Sigmoid colon (tissue), 4 donors: ENCODE measurements at regions not wholly inside any gene's neighbourhood (a gene's known extent, or its start where the extent isn't known, plus 50 kb on each side); places are given as distances from the start of the nearest gene placed in this dataset.

ENCODE experiments used
- EP300 ChIP-seq, 4 donors: sonication (generic); formaldehyde crosslinking; IDR thresholded peaks; one replicate each; pipeline ENCODE4 v1.6.1; 2017; ENCODE audit warnings: antibody characterized with exemption in 4 of 4
- POLR2A ChIP-seq, 2 donors: fragments of 450-650 bp; IDR thresholded peaks; one replicate each; pipeline ENCODE4 v1.6.1; 2016; ENCODE audit warnings: antibody characterized with exemption in 2 of 2, mild to moderate bottlenecking in 2 of 2, moderate library complexity in 2 of 2
- POLR2AphosphoS5 ChIP-seq, 4 donors: sonication (generic); formaldehyde crosslinking; IDR thresholded peaks; one replicate each; pipeline ENCODE4 v1.6.1; 2017; ENCODE audit warnings: antibody characterized with exemption in 4 of 4
- TF ChIP-seq, protein P1 (sequence below), 4 experiments: fragments of 450-650 bp in 3 of 4; fragments of 200-600 bp in 1 of 4; IDR thresholded peaks; one replicate each; pipeline ENCODE4 v1.5.1; 2016 to 2019; ENCODE audit warnings: antibody characterized with exemption in 4 of 4, mild to moderate bottlenecking in 3 of 4, moderate library complexity in 2 of 4

DNA sequence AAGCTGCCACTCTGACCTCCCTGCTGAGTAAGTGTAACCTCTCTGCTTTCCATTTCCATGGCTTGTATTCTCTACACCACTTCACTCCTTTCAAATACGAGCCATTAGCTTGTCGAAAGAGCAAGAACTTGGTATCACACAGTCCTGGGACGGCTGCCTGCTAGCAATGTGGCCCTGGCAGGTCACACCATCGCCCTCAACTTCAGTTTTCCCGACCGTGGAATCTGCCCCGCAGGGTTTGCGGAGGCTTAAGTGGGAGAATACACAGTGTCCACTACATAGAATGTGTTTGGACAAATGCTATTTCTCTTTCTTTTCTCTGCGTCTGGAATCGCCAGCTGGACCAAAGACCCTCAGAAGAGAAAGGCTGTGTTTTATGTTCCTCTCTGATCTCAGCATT is 78.6 kb upstream of the STOX2 start:
- TF ChIP-seq, protein P1, sequence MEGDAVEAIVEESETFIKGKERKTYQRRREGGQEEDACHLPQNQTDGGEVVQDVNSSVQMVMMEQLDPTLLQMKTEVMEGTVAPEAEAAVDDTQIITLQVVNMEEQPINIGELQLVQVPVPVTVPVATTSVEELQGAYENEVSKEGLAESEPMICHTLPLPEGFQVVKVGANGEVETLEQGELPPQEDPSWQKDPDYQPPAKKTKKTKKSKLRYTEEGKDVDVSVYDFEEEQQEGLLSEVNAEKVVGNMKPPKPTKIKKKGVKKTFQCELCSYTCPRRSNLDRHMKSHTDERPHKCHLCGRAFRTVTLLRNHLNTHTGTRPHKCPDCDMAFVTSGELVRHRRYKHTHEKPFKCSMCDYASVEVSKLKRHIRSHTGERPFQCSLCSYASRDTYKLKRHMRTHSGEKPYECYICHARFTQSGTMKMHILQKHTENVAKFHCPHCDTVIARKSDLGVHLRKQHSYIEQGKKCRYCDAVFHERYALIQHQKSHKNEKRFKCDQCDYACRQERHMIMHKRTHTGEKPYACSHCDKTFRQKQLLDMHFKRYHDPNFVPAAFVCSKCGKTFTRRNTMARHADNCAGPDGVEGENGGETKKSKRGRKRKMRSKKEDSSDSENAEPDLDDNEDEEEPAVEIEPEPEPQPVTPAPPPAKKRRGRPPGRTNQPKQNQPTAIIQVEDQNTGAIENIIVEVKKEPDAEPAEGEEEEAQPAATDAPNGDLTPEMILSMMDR (IDR thresholded peaks at IDR 0.05): no peak
- TF ChIP-seq POLR2A (IDR thresholded peaks at IDR 0.05) (no peak), POLR2AphosphoS5 (IDR thresholded peaks at IDR 0.05) (no peak), EP300 (IDR thresholded peaks at IDR 0.05) (no peak)
